NOMO-1 treated with DMSO at 0.1 percent for 48 hours (cell line): ENCODE measurements at regions not wholly inside any gene's neighbourhood (a gene's known extent, or its start where the extent isn't known, plus 50 kb on each side); places are given as distances from the start of the nearest gene placed in this dataset.
"Not testable (repeated sequence)": the region's sequence is repeated elsewhere in the genome, so short reads cannot be mapped to it uniquely, and the experiment has no call there.

Experiments used
- DNase-seq: peaks from one replicate; lab custom pipeline; 2025; ENCODE audit not compliant: unreplicated experiment; lab: John Stamatoyannopoulos, UW

DNA sequence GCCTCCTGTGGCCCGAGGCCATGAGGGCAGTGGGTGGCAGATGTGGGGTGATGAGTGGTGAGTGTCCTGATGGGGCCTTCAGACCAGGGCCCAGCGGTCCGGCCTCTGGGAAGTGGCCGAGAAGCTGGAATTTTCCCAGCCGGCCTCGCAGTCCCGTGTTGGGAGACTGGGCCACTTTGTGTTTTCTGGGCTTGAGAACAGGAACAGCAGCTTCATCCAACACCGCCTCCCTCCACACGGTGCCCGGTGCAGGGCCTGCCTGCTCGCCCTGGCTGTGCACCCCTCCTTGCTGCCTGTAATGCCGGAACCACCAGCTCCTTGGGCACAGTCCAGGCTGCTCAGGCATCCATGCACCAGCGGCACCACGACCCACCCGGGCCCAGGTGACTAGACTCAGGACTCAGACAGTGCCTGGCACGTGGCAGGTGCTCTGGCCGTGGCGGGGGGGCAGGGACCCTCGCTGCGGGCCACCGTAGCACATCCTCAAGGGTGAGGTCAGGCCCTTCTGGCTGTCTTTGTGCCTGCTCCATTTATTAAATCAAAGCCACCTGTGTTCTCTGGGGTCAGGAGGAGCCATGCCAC, 194.7 kb downstream of the BANP start:
- not testable (repeated sequence) for DNase-seq

DNA sequence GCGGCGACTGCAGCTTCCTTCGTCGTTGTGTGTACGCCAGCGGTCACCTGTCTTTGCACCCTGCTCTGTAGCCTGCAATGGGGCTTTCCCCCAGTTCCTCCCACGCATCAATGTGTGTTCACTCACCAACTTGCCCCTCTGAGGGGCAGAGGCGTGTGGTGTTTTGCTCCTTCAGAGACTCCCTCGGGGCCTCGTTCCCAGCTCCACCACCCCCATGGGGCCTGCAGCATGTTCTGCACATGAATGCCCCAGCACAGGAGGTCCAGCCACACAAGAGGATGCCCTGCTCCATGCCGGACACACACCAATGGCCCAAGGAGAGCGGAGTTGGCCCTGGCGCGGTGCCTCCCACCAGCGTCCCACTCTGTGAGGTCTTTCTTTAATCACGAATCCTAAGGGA, 196.8 kb downstream of the BANP start:
- not testable (repeated sequence) for DNase-seq

DNA sequence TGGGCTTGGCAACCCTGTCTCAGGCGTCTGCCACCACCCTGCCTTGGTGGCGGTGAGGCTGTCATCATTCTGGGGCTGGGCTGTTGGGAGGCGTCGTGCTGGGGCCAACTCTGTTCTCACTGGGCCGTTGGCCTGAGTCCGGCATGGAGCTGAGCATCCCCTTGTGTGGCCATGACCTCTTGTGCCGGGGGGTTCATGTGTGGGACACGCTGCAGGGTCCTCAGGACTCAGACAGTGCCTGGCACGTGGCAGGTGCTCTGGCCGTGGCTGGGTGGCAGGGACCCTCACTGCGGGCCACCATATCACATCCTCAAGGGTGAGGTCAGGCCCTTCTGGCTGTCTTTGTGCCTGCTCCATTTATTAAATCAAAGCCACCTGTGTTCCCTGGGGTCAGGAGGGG, 197.4 kb downstream of the BANP start:
- not testable (repeated sequence) for DNase-seq

DNA sequence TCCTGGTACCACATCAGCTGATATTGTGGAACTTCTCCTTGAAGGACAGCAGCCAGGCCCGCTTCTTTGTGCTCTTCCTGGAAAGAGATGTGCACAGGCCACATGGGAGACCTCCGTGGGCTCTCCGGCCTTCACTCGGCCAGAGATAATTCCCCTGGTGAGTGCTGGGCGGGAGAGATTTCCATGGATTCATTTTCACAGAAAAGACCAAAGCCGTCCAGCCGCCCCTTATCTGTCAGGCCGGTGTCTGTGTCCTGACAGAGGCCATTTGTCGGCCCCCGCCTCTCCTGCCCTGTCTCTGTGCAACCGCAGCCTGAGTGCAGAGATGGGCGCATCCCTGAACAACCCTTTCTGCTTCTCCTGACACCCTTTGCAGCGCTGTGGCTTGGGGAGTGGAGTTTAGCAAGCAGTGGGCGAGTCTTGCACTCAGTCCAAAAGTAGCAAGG, 197.9 kb downstream of the BANP start:
- not testable (repeated sequence) for DNase-seq

DNA sequence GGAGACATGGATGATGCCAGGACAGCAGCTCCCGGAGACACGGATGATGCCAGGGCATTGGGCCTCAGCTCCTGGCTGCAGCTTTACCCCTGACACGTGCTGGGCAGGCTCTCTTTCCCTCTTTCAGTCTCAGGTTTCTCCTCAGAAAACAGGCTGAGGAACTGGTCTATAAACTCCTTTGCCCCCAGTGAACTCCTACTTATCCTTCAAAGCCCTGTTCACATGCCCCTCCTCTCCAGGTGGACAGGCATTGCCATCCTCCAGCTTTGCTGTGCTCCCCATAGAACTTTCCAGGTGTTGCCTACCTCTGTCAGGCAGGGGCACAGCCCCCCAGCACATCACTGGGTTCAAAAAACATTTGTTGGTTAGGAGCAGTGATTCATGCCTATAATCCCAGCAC, 198.4 kb downstream of the BANP start:
- not testable (repeated sequence) for DNase-seq

DNA sequence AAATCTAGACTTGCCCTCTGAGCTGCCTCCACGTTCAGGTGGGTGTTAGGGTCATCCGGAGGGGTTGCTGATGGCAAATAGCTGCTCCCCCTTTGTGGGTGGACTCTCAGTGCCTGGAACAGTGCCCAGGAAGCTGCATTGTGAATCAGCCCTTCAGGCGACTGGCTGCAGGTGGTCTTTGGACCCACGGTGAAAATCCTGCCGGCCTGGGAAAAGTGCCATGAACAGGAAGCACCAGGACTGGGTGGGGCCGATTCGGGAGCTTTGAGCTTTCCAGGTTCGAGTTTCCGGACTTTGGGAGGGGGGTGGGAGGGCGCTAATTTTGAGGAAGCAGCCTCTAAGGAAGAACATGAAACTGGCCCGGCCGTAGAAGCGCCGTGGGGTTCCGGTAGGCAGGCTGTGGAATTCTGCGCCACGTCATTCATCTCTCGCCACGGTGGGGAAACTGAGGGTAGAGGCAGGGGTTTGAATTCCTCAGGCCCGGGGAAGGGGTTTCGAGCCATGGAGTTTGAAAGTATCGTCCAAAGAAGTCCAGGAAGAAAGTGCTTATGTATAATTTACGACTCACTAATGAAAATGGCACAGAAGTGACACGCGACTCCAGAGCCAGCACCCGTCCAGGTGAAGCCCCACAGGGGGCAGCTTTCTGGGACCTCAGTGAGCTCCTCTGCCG, 199.4 kb downstream of the BANP start:
- not testable (repeated sequence) for DNase-seq

DNA sequence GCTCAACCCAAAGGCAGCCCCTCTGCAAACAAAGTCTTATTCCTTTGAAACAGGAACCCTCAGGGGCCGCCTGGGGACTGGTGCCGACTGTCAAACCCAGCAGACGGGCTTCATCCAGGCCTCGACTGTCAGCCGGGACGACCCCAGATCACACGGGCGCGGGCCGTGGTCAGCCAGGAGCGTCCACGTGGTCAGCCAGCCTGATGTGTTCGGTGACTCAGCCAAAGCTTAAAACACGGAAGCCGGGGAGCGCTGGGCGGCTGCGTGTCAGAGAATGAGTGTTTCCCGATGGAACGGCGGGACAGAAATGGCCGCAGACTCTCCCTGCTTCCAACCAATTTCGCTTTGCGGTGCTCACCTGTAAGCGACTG, 199.9 kb downstream of the BANP start:
- not testable (repeated sequence) for DNase-seq

DNA sequence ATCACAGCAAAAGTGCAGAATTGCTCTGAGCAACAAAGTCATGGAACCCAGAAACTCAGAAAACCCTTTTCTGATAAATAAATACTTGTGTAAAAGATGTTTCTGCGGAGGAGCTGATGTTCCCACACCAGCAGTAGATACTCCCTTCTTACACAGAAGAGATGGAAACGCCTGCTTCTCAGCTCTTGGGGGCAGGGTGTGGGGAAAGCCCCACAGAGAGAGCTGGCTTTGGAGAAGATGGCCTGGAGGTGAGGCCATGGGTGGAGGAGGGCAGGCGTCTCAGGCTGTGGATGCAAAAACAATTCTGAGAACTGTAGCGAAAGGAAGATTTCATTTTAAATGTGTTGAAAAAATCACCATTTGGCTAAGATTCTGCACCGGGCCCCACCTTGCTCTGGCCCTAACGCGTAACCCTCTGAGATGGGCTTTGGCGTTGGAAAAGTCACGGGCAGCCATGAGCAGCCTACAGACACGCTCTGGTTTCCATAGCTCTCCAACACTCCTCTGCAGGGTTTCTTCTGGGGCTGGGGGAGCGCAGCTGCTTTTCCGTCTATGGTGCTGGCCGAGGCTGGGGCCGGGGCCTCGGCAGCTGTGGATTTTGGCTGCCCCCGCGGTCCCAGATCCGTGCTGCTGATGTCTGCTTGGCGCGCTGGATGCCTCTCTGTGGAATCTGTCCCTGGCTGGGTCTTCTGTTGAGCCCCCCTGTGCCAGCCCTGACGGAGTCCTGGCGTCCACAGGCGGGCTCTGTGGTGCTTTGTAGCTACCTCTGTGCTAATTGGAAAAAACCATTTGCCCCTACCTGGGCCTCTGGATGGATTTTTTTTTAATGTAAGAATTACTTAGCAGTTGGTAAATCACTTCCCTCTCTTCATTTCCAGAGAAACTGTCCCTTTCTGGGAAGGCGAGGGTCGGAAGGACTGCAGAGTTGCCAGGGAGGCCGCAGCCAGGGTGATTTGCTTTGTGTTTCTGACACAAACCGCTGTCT, 200.9 kb downstream of the BANP start:
- not testable (repeated sequence) for DNase-seq

DNA sequence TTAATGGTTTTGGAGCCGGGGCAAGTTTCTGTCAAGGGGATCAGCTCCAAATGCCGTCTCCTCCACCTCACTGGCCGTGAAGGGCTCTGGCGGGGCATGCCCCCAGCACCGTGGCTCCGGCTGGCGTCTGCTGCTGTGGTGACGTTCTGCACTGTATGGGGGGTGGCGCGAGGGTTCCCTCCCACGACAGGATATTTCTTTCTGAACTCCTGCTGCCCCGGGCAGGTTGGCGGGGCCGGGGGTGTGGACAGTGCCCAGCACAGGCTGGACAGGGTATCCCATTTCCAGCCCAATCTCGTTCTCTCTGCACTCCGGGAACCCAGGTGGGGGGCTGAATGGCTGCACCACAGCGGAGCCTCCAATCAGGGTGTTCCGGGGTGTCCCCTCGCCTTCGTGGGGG, 201.6 kb downstream of the BANP start:
- not testable (repeated sequence) for DNase-seq

DNA sequence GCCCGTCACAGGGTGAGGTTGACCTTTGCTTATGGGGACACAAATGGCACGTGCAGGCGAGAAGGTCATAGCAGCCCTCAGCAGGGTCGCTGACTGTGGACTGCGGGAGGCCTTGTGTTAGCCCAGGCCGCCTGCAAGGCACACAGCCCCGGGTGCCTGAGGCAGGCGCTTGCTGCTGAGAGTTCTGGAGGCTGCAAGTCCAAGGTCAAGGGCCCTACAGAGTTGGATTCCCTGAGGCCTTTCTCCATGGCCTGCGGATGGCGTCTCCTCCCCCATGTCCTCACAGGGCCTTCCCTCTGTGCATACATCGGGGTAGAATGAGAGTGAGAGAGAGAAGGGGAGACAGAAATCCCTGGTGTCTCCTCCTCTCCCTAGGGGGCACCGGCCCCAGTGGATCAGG, 202.3 kb downstream of the BANP start:
- DNase-seq: not testable (repeated sequence)

DNA sequence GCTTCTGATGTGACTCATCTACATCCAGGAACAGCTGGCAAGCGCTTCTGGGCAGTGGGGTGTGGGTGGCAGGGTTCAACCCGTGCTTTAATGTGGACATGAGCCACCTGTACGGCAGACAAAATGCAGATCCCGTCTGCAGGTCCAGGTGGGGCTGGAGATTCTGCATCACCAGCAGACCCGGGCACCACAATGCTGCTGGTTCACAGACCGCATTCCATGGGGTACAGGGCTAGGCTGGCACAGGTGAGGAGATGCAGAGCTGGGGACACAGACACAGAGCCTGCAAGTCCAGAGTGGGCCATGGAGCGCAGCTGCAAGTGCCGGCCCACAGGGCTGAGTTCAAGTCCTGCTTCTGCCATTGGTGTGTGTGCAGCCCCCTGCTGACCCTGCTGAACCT, 203.7 kb downstream of the BANP start:
- not testable (repeated sequence) for DNase-seq

DNA sequence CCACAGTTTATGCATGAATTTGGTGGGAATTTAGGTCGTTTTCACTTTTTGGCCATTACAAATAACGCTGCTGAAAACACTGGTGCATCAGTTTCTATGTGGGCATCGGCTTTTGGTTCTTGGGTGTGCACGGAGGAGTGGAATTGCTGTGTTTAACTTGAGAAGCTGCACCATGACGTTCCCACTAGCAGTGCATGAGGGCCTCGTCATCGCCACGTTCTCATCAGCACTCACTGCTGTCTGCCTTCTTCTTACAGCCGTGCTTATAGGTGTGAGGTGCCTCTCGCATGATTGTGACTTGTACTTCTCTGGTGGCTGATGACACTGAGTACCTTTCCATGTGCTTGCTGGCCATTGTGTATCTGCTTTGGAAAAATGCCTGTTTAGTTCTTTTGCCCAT, 204.4 kb downstream of the BANP start:
- DNase-seq: not testable (repeated sequence)

DNA sequence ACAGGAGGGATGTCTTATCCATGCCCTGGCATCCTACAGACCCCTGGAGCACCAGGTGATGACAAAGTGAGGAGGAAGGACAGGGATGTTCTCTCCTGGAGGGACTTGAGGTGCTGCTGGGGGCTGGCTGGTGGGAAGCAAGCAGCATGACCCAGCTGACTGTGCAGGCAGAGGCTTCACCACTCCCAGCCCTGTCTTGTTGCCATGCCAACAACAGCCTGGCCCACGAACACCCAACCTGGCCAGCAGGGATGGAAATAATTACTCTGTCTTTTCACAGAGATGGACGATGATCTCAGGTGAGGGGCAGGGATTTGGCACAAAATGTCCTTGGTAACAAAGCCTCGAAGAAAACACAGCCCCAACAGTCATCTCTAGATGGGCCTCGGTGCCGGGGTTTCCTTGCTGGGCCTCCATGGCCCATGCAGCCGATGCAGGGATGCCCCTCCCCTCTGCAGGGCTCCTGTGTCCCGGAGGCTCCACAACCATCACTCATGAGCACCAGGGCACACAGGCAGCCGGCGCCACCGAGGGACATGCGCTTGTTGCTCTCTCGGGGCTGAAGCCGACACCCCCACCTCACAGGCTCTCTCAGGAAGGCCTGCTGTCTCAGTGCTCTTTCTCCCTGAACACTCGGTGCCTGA, 205.5 kb downstream of the BANP start:
- not testable (repeated sequence) for DNase-seq

DNA sequence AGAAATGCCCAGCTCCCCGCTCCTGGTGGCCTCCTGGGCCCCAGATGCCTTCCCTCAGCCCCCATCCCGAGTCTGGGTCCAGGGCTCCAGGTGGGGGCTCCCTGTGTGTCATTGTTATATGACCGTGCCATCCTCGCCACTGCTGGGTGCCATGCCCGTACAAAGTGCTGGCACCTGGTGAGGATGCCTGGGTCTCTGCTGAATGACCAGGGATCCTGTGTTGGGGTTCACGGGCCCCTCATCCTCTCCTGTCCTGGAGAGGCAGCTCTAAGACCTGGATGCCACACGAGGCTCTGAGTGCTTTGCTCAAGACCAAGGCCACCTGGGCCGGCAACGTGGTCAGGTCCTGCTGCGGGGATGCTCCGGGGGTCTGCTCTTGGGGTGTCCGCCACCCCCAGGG, 206.5 kb downstream of the BANP start:
- not testable (repeated sequence) for DNase-seq

DNA sequence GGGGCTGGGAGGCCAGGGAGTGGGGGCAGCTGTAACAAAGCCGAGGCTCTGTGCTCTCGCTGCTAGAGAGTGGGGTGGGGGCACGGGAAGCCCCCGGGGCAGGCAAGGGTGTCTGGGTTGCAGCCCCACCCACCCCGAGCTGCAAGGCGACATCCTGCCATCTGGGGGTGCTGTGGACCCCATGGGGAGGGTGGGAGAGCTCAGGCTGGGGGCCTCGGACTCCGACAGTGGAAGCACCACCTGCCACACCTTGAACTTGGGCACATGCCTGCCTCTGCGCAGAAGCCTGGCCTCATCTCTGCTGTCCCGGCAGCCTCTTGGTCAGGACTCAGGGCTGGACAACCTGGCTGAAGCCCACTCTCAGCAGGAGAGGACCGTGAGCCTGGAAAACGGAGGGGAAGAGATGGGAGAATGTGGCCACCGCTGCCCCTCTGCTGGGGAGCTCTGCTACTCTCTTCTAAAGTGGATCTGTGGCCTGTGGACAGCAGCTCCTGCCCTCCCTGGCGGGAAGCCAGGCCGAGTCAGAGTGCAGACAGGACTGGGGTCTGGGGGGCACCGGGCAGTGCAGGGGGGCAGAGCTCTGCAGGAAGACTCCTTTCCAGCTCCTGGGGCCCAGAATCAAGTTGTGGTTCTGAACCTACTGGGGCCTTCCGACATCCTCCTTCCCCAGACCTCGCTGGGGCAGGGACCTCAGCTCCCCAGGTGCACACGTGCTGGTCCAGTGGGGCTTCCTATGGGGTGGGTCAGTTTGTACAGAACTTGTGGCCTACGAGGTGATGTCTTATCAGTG, 207.2 kb downstream of the BANP start:
- DNase-seq: not testable (repeated sequence)

DNA sequence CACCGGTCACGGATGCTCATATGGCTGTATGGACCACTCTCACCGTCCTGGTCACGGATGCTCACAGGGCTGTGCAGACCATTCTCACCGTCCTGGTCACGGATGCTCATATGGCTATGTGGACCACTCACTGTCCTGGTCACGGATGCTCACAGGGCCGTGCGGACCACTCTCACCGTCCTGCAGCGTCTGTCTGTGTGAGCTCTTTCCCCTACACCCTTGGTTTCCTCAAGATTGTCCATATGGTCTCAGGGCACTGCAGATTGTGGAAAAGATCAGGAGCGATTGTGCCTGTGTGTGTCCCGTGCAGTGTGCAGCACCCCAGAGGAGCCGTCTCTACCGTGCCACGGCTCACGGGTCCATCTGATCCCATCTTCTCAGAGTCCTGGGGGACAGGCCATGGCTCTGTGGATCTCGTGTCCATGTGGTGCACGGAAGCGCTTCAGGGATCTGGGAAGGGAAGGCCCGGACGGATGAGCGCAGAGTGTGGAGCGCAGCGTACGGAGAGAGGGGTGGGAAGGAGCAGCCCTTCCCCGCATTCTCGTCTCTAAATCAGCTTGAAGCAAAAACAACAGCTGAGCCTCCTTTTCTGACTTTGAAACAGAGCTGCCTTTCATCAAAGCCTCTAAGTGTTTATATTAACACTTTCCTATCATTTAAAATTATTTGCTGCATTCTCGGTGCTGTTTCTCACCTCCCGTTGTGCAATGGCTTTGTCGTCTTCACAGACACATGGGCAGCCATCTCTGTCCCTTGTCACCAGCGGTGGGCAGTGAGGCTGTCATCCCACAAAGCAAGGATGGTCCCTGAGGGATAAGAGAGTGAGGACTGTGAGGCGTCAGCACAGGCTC, 208.0 kb downstream of the BANP start:
- DNase-seq: not testable (repeated sequence)

DNA sequence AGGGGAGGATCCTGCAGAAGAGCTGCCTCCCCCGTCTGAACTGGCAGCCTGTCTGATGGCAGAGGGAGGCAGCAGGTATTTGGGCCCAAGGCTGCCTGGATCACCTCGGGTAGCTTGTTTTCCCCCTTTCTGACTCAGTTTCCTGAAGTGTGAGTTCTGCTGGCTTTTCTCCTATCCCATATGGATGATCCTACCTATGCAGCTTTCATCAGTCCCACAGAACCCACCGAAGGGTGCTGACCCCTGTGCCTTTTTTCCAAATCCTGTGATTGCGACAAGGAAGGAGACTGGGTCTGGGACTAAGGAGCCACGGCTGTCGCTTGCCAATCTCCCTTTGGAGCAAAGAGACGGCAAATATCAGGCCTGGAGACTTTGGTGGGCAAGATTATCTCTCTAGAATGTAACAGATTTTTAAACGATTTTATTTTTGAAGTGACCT, 208.7 kb downstream of the BANP start:
- DNase-seq: not testable (repeated sequence)

DNA sequence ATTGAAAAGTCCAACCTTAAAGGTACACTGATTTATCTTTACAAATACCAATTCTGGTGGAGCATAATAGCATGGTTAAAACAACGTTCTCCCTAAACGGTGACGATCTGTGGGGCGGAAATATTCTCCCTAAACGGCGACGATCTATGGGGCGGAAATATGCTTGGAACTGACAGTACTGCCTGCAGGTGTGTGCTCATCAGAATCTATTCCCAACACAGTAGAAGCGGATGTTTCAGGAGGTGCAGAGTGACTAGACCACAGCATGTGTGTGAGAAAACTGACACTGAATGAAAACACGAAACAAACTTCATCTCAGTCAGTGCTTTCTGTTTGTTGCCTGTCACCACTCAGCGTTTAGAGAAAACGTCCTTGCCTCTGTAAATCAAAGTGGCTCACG, 210.0 kb downstream of the BANP start:
- DNase-seq: not testable (repeated sequence)

DNA sequence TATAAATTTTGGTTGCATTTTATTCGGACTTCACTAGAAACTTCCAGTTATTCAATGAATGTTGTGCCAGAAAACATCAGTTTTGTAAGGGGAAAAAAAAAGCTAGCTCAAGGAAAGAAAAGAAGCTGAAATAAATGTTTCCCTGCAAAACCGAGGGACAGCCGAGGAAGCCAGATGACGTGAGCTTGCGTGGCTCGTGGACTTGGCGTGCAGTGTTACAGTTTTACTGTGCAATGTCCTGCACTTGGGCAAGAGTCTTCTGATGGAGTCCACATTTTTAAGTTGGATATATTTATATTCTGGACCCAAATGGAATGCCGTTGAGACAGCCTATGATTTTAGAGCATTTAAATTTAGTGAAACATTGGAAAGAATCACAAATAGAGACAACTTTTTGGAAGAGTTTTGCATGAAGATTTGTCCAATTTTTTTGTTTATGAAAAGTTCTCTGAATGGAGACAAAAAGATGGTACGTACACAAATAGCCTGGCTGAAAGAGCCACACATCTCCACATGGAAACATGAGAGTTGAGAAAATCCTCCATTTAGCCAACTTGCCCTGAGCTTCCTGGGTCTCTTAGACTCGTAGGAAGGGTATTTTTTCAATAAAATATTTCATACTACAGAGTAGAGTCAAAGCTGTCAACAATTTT, 210.5 kb downstream of the BANP start:
- not testable (repeated sequence) for DNase-seq
